ENCODE measurements at regions not wholly inside any gene's neighbourhood (a gene's known extent, or its start where the extent isn't known, plus 50 kb on each side); places are given as distances from the start of the nearest gene placed in this dataset.
"Not testable (repeated sequence)": the region's sequence is repeated elsewhere in the genome, so short reads cannot be mapped to it uniquely, and the experiment has no call there.

- H3K4me3 ChIP-seq (ENCODE audit: extremely low read depth, insufficient read depth, low read length, poor library complexity, severe bottlenecking); H3K4me1 ChIP-seq (ENCODE audit: control insufficient read depth, insufficient read depth, low read length, poor library complexity, severe bottlenecking); H3K9me3 ChIP-seq (ENCODE audit: control insufficient read depth, low read length); H3K27ac ChIP-seq (ENCODE audit: low read depth, low read length, severe bottlenecking); H3K36me3 ChIP-seq (ENCODE audit: control insufficient read depth, insufficient read depth, low read length): not testable (repeated sequence)
- 100% methylated on average over 2 of the region's 6 CpGs; no CpG with 5 or more reads in 1 of the 2 experiments for WGBS, 2 experiments (ENCODE audit: insufficient coverage in 2 of 2)
These were observed 215.0 kb downstream of the CDRT15L2 start for GRCh38 chr17:20794532-20794931.

GRCh38 chr17:20797292-20797691 lies 217.8 kb downstream of the CDRT15L2 start:
- Histone ChIP-seq H3K4me1 (ENCODE audit: control insufficient read depth, insufficient read depth, low read length, poor library complexity, severe bottlenecking) (no peaks in the 10 kb centered on the region), H3K36me3 (ENCODE audit: control insufficient read depth, insufficient read depth, low read length) (no peaks in the 10 kb centered on the region), H3K9me3 (ENCODE audit: control insufficient read depth, low read length) (no peaks in the 10 kb centered on the region), H3K27ac (ENCODE audit: low read depth, low read length, severe bottlenecking) (no peak overlapping the region), H3K4me3 (ENCODE audit: extremely low read depth, insufficient read depth, low read length, poor library complexity, severe bottlenecking) (no peak overlapping the region)
- WGBS, 2 experiments (ENCODE audit: insufficient coverage in 2 of 2) = 100% methylated on average over 1 of the region's 3 CpGs; no CpG with 5 or more reads in 1 of the 2 experiments

GRCh38 chr17:20800146-20800545 lies 220.6 kb downstream of the CDRT15L2 start:
- Histone ChIP-seq H3K4me1 (ENCODE audit: control insufficient read depth, insufficient read depth, low read length, poor library complexity, severe bottlenecking) (no peaks in the 10 kb centered on the region), H3K27ac (ENCODE audit: low read depth, low read length, severe bottlenecking) (no peak overlapping the region), H3K4me3 (ENCODE audit: extremely low read depth, insufficient read depth, low read length, poor library complexity, severe bottlenecking) (no peak overlapping the region), H3K9me3 (ENCODE audit: control insufficient read depth, low read length) (no peaks in the 10 kb centered on the region), H3K36me3 (ENCODE audit: control insufficient read depth, insufficient read depth, low read length) (no peaks in the 10 kb centered on the region)
- no CpG with 5 or more reads among the region's 2 CpGs for WGBS, 2 experiments (ENCODE audit: insufficient coverage in 2 of 2)

GRCh38 chr17:20805751-20806150 lies 226.2 kb downstream of the CDRT15L2 start:
- WGBS, 2 experiments (ENCODE audit: insufficient coverage in 2 of 2) = 100% methylated on average over 1 of the region's 3 CpGs
- no peak overlapping the region for H3K4me3 ChIP-seq (ENCODE audit: extremely low read depth, insufficient read depth, low read length, poor library complexity, severe bottlenecking)
- H3K4me1 ChIP-seq (ENCODE audit: control insufficient read depth, insufficient read depth, low read length, poor library complexity, severe bottlenecking) = no peaks in the 10 kb centered on the region
- no peak overlapping the region for H3K27ac ChIP-seq (ENCODE audit: low read depth, low read length, severe bottlenecking)
- H3K9me3 ChIP-seq (ENCODE audit: control insufficient read depth, low read length) = no peaks in the 10 kb centered on the region
- no peaks in the 10 kb centered on the region for H3K36me3 ChIP-seq (ENCODE audit: control insufficient read depth, insufficient read depth, low read length)

GRCh38 chr17:20807566-20807965 lies 228.0 kb downstream of the CDRT15L2 start:
- not testable (repeated sequence) for H3K27ac ChIP-seq (ENCODE audit: low read depth, low read length, severe bottlenecking); H3K4me3 ChIP-seq (ENCODE audit: extremely low read depth, insufficient read depth, low read length, poor library complexity, severe bottlenecking); H3K9me3 ChIP-seq (ENCODE audit: control insufficient read depth, low read length); H3K4me1 ChIP-seq (ENCODE audit: control insufficient read depth, insufficient read depth, low read length, poor library complexity, severe bottlenecking); H3K36me3 ChIP-seq (ENCODE audit: control insufficient read depth, insufficient read depth, low read length)

GRCh38 chr17:20815410-20815809 lies 227.4 kb downstream of the USP22 start:
- H3K36me3 ChIP-seq (ENCODE audit: control insufficient read depth, insufficient read depth, low read length); H3K9me3 ChIP-seq (ENCODE audit: control insufficient read depth, low read length); H3K4me1 ChIP-seq (ENCODE audit: control insufficient read depth, insufficient read depth, low read length, poor library complexity, severe bottlenecking); H3K4me3 ChIP-seq (ENCODE audit: extremely low read depth, insufficient read depth, low read length, poor library complexity, severe bottlenecking); H3K27ac ChIP-seq (ENCODE audit: low read depth, low read length, severe bottlenecking): not testable (repeated sequence)
- WGBS, 2 experiments (ENCODE audit: insufficient coverage in 2 of 2) = 75 to 88% methylated on average over 1 to 4 of the region's 5 CpGs

- no peak overlapping the region for H3K4me3 ChIP-seq (ENCODE audit: extremely low read depth, insufficient read depth, low read length, poor library complexity, severe bottlenecking)
- H3K9me3 ChIP-seq (ENCODE audit: control insufficient read depth, low read length) = no peaks in the 10 kb centered on the region
- no peak overlapping the region for H3K27ac ChIP-seq (ENCODE audit: low read depth, low read length, severe bottlenecking)
- no peaks in the 10 kb centered on the region for H3K36me3 ChIP-seq (ENCODE audit: control insufficient read depth, insufficient read depth, low read length)
- WGBS, 2 experiments (ENCODE audit: insufficient coverage in 2 of 2) = 86 to 94% methylated on average over 2 of the region's 3 CpGs
- peaks cover 15% of the 10 kb centered on the region for H3K4me1 ChIP-seq (ENCODE audit: control insufficient read depth, insufficient read depth, low read length, poor library complexity, severe bottlenecking)
These were observed 218.9 kb downstream of the USP22 start for GRCh38 chr17:20823905-20824304.

- no peak overlapping the region for H3K4me3 ChIP-seq (ENCODE audit: extremely low read depth, insufficient read depth, low read length, poor library complexity, severe bottlenecking)
- no peaks in the 10 kb centered on the region for H3K9me3 ChIP-seq (ENCODE audit: control insufficient read depth, low read length)
- peaks cover 15% of the 10 kb centered on the region for H3K4me1 ChIP-seq (ENCODE audit: control insufficient read depth, insufficient read depth, low read length, poor library complexity, severe bottlenecking)
- no peaks in the 10 kb centered on the region for H3K36me3 ChIP-seq (ENCODE audit: control insufficient read depth, insufficient read depth, low read length)
- 83 to 93% methylated on average over 7 to 8 of the region's 9 CpGs for WGBS, 2 experiments (ENCODE audit: insufficient coverage in 2 of 2)
- H3K27ac ChIP-seq (ENCODE audit: low read depth, low read length, severe bottlenecking) = no peak overlapping the region
These were observed 217.3 kb downstream of the USP22 start for GRCh38 chr17:20825539-20825938.

- peak overlapping the region; percentile 1 for H3K4me3 ChIP-seq (ENCODE audit: extremely low read depth, insufficient read depth, low read length, poor library complexity, severe bottlenecking)
- not testable (repeated sequence) for H3K4me1 ChIP-seq (ENCODE audit: control insufficient read depth, insufficient read depth, low read length, poor library complexity, severe bottlenecking)
These were observed 202.4 kb downstream of the USP22 start for GRCh38 chr17:20840453-20840852.

GRCh38 chr17:20840987-20841865 lies 201.6 kb downstream of the USP22 start:
- not testable (repeated sequence) for H3K36me3 ChIP-seq (ENCODE audit: control insufficient read depth, insufficient read depth, low read length); H3K4me3 ChIP-seq (ENCODE audit: extremely low read depth, insufficient read depth, low read length, poor library complexity, severe bottlenecking); H3K4me1 ChIP-seq (ENCODE audit: control insufficient read depth, insufficient read depth, low read length, poor library complexity, severe bottlenecking); H3K9me3 ChIP-seq (ENCODE audit: control insufficient read depth, low read length); H3K27ac ChIP-seq (ENCODE audit: low read depth, low read length, severe bottlenecking)
- WGBS, 2 experiments (ENCODE audit: insufficient coverage in 2 of 2) = 87% methylated on average over 14 to 25 of the region's 62 CpGs

More at GRCh38 chr17:20840453-20840852, 202.4 kb downstream of the USP22 start:
- 89% methylated on average over 2 of the region's 23 CpGs; no CpG with 5 or more reads in 1 of the 2 experiments for WGBS, 2 experiments (ENCODE audit: insufficient coverage in 2 of 2)
- H3K27ac ChIP-seq (ENCODE audit: low read depth, low read length, severe bottlenecking); H3K9me3 ChIP-seq (ENCODE audit: control insufficient read depth, low read length); H3K36me3 ChIP-seq (ENCODE audit: control insufficient read depth, insufficient read depth, low read length): not testable (repeated sequence)

- H3K4me1 ChIP-seq (ENCODE audit: control insufficient read depth, insufficient read depth, low read length, poor library complexity, severe bottlenecking); H3K36me3 ChIP-seq (ENCODE audit: control insufficient read depth, insufficient read depth, low read length); H3K4me3 ChIP-seq (ENCODE audit: extremely low read depth, insufficient read depth, low read length, poor library complexity, severe bottlenecking); H3K9me3 ChIP-seq (ENCODE audit: control insufficient read depth, low read length); H3K27ac ChIP-seq (ENCODE audit: low read depth, low read length, severe bottlenecking): not testable (repeated sequence)
- WGBS, 2 experiments (ENCODE audit: insufficient coverage in 2 of 2) = 84 to 100% methylated on average over 2 of the region's 14 CpGs
These were observed 200.8 kb downstream of the USP22 start for GRCh38 chr17:20842012-20842411.

All from mesodermal cell (in vitro differentiated cells).